ENCODE measurements at regions not wholly inside any gene's neighbourhood (a gene's known extent, or its start where the extent isn't known, plus 50 kb on each side); places are given as distances from the start of the nearest gene placed in this dataset.

DNA sequence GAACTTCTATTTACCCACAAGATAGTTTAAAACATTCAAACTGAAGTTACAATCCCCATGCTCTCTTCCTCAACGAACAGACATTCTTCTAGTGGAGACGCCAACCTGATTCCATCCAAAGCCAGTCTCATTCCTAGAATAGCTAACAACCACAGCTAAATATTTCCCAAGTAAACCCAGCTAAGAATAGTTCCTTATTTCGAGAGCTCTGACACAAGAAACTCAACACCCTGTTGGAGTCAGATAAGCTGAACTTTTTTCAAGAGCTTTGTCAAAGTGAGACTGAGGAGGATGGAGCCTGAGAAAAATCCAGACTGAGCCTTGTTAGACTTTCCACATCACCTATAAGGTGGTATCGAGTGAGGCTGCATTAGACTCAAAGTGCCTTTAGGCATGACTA is 56.7 kb upstream of the RPS23 start:
- DNase-seq (ENCODE audit: low read depth): peak; percentile 16

- DNase-seq (ENCODE audit: low read depth): no peak
These were observed 56.0 kb upstream of the RPS23 start for GRCh38 chr5:82334085-82334692.

DNA sequence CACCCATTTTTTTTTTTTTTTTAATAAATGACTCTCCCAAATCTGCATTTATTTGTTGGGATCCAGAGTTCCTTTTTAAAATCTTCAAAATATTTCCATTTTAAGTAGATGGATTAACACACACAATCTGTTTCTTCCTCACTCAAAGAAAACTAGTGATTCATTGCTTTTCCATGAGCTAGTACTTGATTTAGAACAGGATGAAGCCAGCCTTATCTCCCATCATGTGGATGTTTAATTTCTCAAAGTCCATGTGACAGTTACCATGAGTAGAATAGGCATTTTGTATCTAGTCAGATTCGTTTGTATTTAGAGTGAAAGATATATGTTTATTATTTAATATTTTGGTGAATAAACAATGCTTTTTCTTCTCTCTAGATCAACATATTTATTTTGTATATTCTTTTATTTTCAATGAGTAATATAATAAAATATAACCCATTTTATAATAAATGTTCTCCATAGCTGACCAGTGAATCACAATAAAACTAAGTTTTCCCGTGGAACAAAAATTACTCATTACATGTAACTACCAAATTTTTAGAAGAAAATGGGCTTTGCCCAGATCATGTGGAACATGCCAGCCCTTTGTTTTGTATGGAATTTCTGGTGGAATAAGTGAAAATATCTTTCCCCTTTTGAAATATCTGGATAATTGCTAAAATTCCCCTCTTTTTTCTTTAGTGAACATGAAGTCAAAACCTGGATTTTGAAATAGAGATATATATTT is 54.9 kb upstream of the RPS23 start:
- DNase-seq (ENCODE audit: low read depth): no peak

DNA sequence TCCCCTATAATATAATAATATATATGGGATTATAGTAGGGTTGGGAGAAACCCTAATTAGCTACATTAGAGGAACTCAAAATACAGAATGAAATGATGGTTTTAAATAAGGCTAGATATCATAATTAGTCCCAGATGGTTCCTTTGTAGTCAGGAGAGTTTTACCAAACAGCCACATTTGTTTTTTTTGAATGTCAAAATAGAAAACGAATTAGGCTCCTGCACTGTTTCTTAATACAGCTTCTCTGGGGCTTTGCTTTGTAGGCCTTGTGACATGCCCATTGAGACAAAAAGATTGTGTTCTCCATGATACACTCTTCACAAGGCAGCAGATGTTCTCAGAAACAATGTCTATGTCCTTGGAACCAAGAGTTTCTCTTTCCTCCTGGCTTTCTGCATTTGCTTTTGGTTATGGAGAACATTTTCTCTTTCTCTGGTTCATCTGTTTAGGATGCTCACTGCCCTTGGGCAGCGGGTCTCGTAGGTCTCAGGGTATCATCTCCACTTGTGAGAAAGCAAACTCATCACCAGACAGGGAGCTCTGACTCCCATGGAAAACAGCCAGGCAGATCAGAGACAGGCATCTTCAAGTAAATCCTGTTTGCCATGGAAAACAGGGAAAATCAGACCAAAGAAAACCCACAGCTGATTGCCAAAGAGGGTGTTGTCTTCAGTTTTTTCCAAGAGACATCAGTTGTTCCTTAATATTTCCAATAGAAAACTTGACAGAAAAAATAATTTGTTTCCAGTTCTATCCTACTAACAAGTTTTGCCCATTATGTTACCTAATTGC is 54.1 kb upstream of the RPS23 start:
- no peak for DNase-seq (ENCODE audit: low read depth)

DNA sequence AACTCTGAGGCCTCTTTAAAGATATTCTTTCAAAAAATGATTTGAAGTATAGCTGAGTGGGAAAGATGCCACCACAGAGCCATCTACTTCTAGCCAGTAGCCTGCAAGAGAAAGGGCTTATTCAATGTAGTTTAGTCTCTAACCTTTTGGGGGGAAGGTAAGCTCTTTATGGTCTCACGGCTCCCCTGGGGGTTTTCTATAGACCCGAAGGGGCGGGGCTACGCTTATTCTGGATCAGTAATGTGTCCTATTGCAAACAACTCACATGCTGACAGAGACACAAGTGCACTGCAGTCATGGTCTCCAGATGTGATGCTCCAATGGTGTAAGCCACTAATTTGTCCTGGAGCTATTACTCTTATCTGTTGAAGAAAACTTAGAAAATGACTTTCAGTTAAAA is 53.4 kb upstream of the RPS23 start:
- DNase-seq (ENCODE audit: low read depth): no peak

DNA sequence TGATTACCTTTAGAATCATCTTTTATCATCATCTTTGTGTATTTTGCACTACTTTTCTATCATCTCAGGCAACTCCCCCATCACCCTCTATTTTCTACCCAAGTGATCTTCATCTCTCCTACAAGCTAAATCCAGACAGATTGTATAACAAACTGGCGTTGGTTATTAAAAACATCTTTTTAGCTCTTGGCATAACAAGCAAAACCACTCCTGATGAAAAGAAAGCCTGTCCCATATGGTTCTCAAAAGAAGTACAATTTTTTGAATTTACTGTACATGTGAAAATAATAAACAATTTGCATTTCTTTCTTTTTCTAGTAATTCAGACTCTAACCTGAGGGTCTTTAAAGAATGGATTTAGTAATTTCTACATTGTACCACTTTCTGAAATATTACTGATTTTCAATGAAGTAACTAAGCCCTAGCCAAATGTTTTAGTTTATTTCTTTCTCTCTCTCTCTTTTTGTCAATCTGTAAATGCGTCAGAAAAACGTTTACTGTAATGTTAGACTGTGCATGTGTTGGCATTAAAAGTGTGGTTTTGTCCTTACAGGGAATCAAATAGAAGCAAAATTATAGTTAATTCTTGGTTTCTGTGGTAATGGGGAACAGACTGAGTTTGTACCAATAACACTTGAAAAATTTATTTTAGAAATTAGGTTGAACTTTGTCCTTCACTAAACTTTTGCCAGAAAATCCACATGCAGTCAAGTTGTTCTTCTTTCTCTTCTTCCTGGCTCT is 52.5 kb upstream of the RPS23 start:
- DNase-seq (ENCODE audit: low read depth): no peak

- DNase-seq (ENCODE audit: low read depth): no peak
These were observed 51.2 kb upstream of the RPS23 start for GRCh38 chr5:82329393-82329792.

All from ELR (cell line).